Loucy (cell line): ENCODE measurements at regions not wholly inside any gene's neighbourhood (a gene's known extent, or its start where the extent isn't known, plus 50 kb on each side); places are given as distances from the start of the nearest gene placed in this dataset.

Source experiments
- H2AFZ ChIP-seq: fragments of 200-600 bp; sonication (generic); 2 replicates; pipeline ENCODE4 v1.6.0; 2016; ENCODE audit warnings: antibody characterized with exemption, mild to moderate bottlenecking, low read length, moderate library complexity
- H3F3A ChIP-seq: fragments of 200-600 bp; 2 replicates; pipeline ENCODE4 v1.6.0; 2016; ENCODE audit warnings: antibody characterized with exemption, low read depth, mild to moderate bottlenecking
- H3K27me3 ChIP-seq: fragments of 200-600 bp; sonication (generic); 2 replicates; pipeline ENCODE4 v1.6.1; 2014; ENCODE audit warnings: low read length, mild to moderate bottlenecking; ENCODE audit not compliant: insufficient read depth, poor library complexity, severe bottlenecking
- H3K36me3 ChIP-seq: fragments of 200-600 bp; sonication (generic); 2 replicates; pipeline ENCODE4 v1.6.1; 2016; ENCODE audit warnings: low read length; ENCODE audit not compliant: insufficient read depth
- H3K4me1 ChIP-seq: fragments of 200-600 bp; sonication (generic); 2 replicates; pipeline ENCODE4 v1.5.1; 2014; ENCODE audit warnings: low read length, mild to moderate bottlenecking; ENCODE audit not compliant: insufficient read depth, poor library complexity, severe bottlenecking
- H3K4me2 ChIP-seq: fragments of 200-600 bp; sonication (generic); 2 replicates; pipeline ENCODE4 v1.6.0; 2014; ENCODE audit warnings: antibody characterized with exemption, low read length, low read depth, mild to moderate bottlenecking; ENCODE audit not compliant: poor library complexity, severe bottlenecking
- H3K4me3 ChIP-seq: fragments of 200-600 bp; sonication (generic); 2 replicates; pipeline ENCODE4 v1.5.1; 2014; ENCODE audit warnings: low read length, mild to moderate bottlenecking, mixed read lengths; ENCODE audit not compliant: poor library complexity, severe bottlenecking
- H3K79me2 ChIP-seq: fragments of 200-600 bp; sonication (generic); 2 replicates; pipeline ENCODE4 v1.6.1; 2014; ENCODE audit warnings: low read length; ENCODE audit not compliant: insufficient read depth
- H3K9ac ChIP-seq: fragments of 200-600 bp; sonication (generic); 2 replicates; pipeline ENCODE4 v1.6.0; 2014; ENCODE audit warnings: mild to moderate bottlenecking, low read depth, low read length, moderate library complexity; ENCODE audit not compliant: poor library complexity, severe bottlenecking
- H3K9me2 ChIP-seq: fragments of 200-600 bp; sonication (generic); replicated peaks from 2 replicates; pipeline ENCODE4 v1.6.1; 2016; ENCODE audit warnings: low read depth, low read length, mixed read lengths
- H3K9me3 ChIP-seq: fragments of 200-600 bp; sonication (generic); 2 replicates; pipeline ENCODE4 v1.6.1; 2014; ENCODE audit warnings: mild to moderate bottlenecking, antibody characterized with exemption, low read length, low read depth; ENCODE audit not compliant: insufficient read depth
- H4K20me1 ChIP-seq: fragments of 200-600 bp; sonication (generic); 2 replicates; pipeline ENCODE4 v1.6.0; 2014; ENCODE audit warnings: antibody characterized with exemption, low read length, mild to moderate bottlenecking; ENCODE audit not compliant: insufficient read depth, poor library complexity, severe bottlenecking
- CTCF ChIP-seq: fragments of 200-600 bp; sonication (generic); conservative IDR thresholded peaks from 2 replicates; pipeline ENCODE4 v1.5.1; 2014; ENCODE audit warnings: mild to moderate bottlenecking, antibody characterized with exemption, low read length
- EZH2phosphoT487 ChIP-seq: fragments of 200-600 bp; IDR thresholded peaks from 2 replicates; pipeline ENCODE4 v1.6.1; 2018; ENCODE audit warnings: antibody characterized with exemption, mild to moderate bottlenecking, moderate library complexity, borderline replicate concordance

- Histone ChIP-seq H3F3A (no peaks in the 10 kb centered on the region), H3K4me2 (no peak overlapping the region), H3K4me3 (no peak overlapping the region), H3K9ac (no peak overlapping the region), H3K9me3 (no peaks in the 10 kb centered on the region), H4K20me1 (no peaks in the 10 kb centered on the region), H2AFZ (no peak overlapping the region), H3K27me3 (no peaks in the 10 kb centered on the region), H3K9me2 (no peaks in the 10 kb centered on the region), H3K36me3 (no peaks in the 10 kb centered on the region), H3K79me2 (no peaks in the 10 kb centered on the region), H3K4me1 (no peaks in the 10 kb centered on the region)
- TF ChIP-seq EZH2phosphoT487 = no peak
- no peak for TF ChIP-seq CTCF
Observed at GRCh38 chr5:73302797-73303147, 129.8 kb downstream of the TMEM174 start.

- Histone ChIP-seq H3K79me2 (no peaks in the 10 kb centered on the region), H3K4me3 (no peak overlapping the region), H3K9me3 (no peaks in the 10 kb centered on the region), H2AFZ (no peak overlapping the region), H3K9ac (no peak overlapping the region), H3K9me2 (no peaks in the 10 kb centered on the region), H3K4me2 (no peak overlapping the region), H3K36me3 (no peaks in the 10 kb centered on the region), H3K4me1 (no peaks in the 10 kb centered on the region), H3F3A (no peaks in the 10 kb centered on the region), H3K27me3 (no peaks in the 10 kb centered on the region), H4K20me1 (no peaks in the 10 kb centered on the region)
- TF ChIP-seq EZH2phosphoT487 (no peak), CTCF (no peak)
Observed at GRCh38 chr5:73301208-73301901, 128.4 kb downstream of the TMEM174 start.

GRCh38 chr5:73300337-73301207 lies 127.6 kb downstream of the TMEM174 start:
- no peak overlapping the region for H3K9ac ChIP-seq
- no peak overlapping the region for H3K4me3 ChIP-seq
- H3K9me2 ChIP-seq = no peaks in the 10 kb centered on the region
- H3K79me2 ChIP-seq = no peaks in the 10 kb centered on the region
- no peaks in the 10 kb centered on the region for H3K9me3 ChIP-seq
- H3K36me3 ChIP-seq = no peaks in the 10 kb centered on the region
- no peaks in the 10 kb centered on the region for H3F3A ChIP-seq
- H3K4me1 ChIP-seq = no peaks in the 10 kb centered on the region
- H2AFZ ChIP-seq = no peak overlapping the region
- TF ChIP-seq CTCF (no peak), EZH2phosphoT487 (no peak)
- no peaks in the 10 kb centered on the region for H3K27me3 ChIP-seq
- H4K20me1 ChIP-seq = no peaks in the 10 kb centered on the region
- no peak overlapping the region for H3K4me2 ChIP-seq
